Endothelial cell of umbilical vein (primary cell): ENCODE measurements at regions not wholly inside any gene's neighbourhood (a gene's known extent, or its start where the extent isn't known, plus 50 kb on each side); places are given as distances from the start of the nearest gene placed in this dataset.
A peak's percentile ranks its signal among the peaks of the same experiment; 100 is the strongest.

Experiments
- BruUV-seq: library from RNA; stranded (reverse); fragments of 400-500 nt; replicated peaks from 2 replicates; lab custom pipeline; 2021; lab: Mats Ljungman, UMichigan
- CTCF ChIA-PET: fragments of 300-600, 350-600 bp; sonication (Branson Sonifier 250); formaldehyde crosslinking; loops from one replicate; lab custom pipeline; 2021; ENCODE audit warnings: antibody characterized with exemption, inconsistent platforms; lab: Charles Lee
- POLR2A ChIA-PET: fragments of 300-600, 350-600 bp; sonication (Branson Sonifier 250); formaldehyde crosslinking; loops from one replicate; lab custom pipeline; 2021; ENCODE audit warnings: antibody characterized with exemption, inconsistent platforms; lab: Charles Lee
- DNase-seq: peaks from one replicate; pipeline ENCODE4 v3.0.0-alpha.2; 2011; ENCODE audit warnings: low read depth, low spot score
- FAIRE-seq: peaks from 2 replicates; lab custom pipeline; 2011; peaks lifted over from hg19 to GRCh38; lab: Jason Lieb, UNC
- H2AFZ ChIP-seq: 2 replicates; pipeline ENCODE4 v1.6.0; 2012; ENCODE audit warnings: low read depth, low read length, control low read depth, inconsistent platforms
- H3K27ac ChIP-seq: 2 replicates; pipeline ENCODE4 v1.5.1; 2011; ENCODE audit warnings: low read depth, mild to moderate bottlenecking, control low read depth, low read length, moderate library complexity; ENCODE audit not compliant: insufficient read depth
- H3K27me3 ChIP-seq, 2 experiments: 2 replicates each; pipeline versions ENCODE4 v1.6.0 to v1.6.1; 2011; ENCODE audit warnings: low read length in 2 of 2, mixed read lengths in 1 of 2; ENCODE audit not compliant: control insufficient read depth in 2 of 2, insufficient read depth in 2 of 2
- H3K36me3 ChIP-seq, 2 experiments: 2 replicates in 1 of 2; 3 replicates in 1 of 2; pipeline ENCODE4 v1.5.1; 2011; ENCODE audit warnings: low read length in 2 of 2, mild to moderate bottlenecking in 1 of 2, moderate library complexity in 1 of 2; ENCODE audit not compliant: control insufficient read depth in 2 of 2, insufficient read depth in 2 of 2; ENCODE audit errors: extremely low read depth in 1 of 2
- H3K4me1 ChIP-seq: 3 replicates; pipeline ENCODE4 v1.5.1; 2011; ENCODE audit warnings: mild to moderate bottlenecking, low read length; ENCODE audit not compliant: control insufficient read depth, insufficient read depth; ENCODE audit errors: extremely low read depth
- H3K4me2 ChIP-seq: 2 replicates; pipeline ENCODE4 v1.6.1; 2011; ENCODE audit warnings: low read length, control low read depth, mixed read lengths; ENCODE audit not compliant: insufficient read depth
- H3K4me3 ChIP-seq, 3 experiments: fragments of 200-600 bp in 1 of 3; sonication (generic), shearing (Covaris generic) in 1 of 3; replicated peaks in 1 of 3; 2 replicates each; pipeline ENCODE4 v1.5.1; 2011 to 2016; ENCODE audit warnings: control low read depth in 3 of 3, low read length in 3 of 3, mild to moderate bottlenecking in 2 of 3, inconsistent platforms in 1 of 3, low read depth in 1 of 3, moderate library complexity in 1 of 3; ENCODE audit not compliant: insufficient read depth in 1 of 3
- H3K79me2 ChIP-seq: 2 replicates; pipeline ENCODE4 v1.6.0; 2012; ENCODE audit warnings: low read length, inconsistent platforms; ENCODE audit not compliant: control insufficient read depth, insufficient read depth
- H3K9ac ChIP-seq: replicated peaks from 2 replicates; pipeline ENCODE3; 2011; ENCODE audit warnings: low read length, control low read depth; ENCODE audit not compliant: insufficient read depth; ENCODE audit errors: extremely low read depth
- H3K9me1 ChIP-seq: replicated peaks from 3 replicates; pipeline ENCODE4 v1.6.0; 2011; ENCODE audit warnings: mild to moderate bottlenecking, low read length; ENCODE audit not compliant: control insufficient read depth, insufficient read depth; ENCODE audit errors: extremely low read depth
- H3K9me3 ChIP-seq: replicated peaks from 2 replicates; pipeline ENCODE4 v1.5.1; 2012; ENCODE audit warnings: low read length, inconsistent platforms; ENCODE audit not compliant: control insufficient read depth, insufficient read depth
- H4K20me1 ChIP-seq: replicated peaks from 2 replicates; pipeline ENCODE3; 2011; ENCODE audit warnings: mild to moderate bottlenecking, low read length; ENCODE audit not compliant: control insufficient read depth, insufficient read depth; ENCODE audit errors: extremely low read depth
- EZH2 ChIP-seq: IDR thresholded peaks from 2 replicates; pipeline ENCODE4 v1.6.1; 2012; ENCODE audit warnings: borderline replicate concordance, low read depth, mild to moderate bottlenecking, moderate library complexity, low read length, inconsistent platforms; ENCODE audit not compliant: severe bottlenecking
- FOS ChIP-seq: IDR thresholded peaks from 2 replicates; pipeline ENCODE4 v1.6.1; 2011; ENCODE audit warnings: mild to moderate bottlenecking, low read length, moderate library complexity, borderline replicate concordance; ENCODE audit not compliant: insufficient read depth
- GATA2 ChIP-seq: IDR thresholded peaks from 2 replicates; pipeline ENCODE4 v1.7.0; 2011; ENCODE audit warnings: low read depth, mild to moderate bottlenecking, moderate library complexity, mixed read lengths, low read length; ENCODE audit not compliant: insufficient read length, insufficient read depth
- JUN ChIP-seq: IDR thresholded peaks from 2 replicates; pipeline ENCODE4 v1.6.1; 2011; ENCODE audit warnings: borderline replicate concordance, low read depth; ENCODE audit not compliant: insufficient read length, insufficient read depth
- MYC ChIP-seq: IDR thresholded peaks from one replicate; pipeline ENCODE4 v1.6.1; 2011; ENCODE audit warnings: mild to moderate bottlenecking, low read depth, low read length
- POLR2A ChIP-seq: IDR thresholded peaks from 2 replicates; pipeline ENCODE4 v1.6.1; 2012; ENCODE audit warnings: low read depth, mild to moderate bottlenecking, control low read depth, low read length
- POLR2AphosphoS5 ChIP-seq: IDR thresholded peaks from 2 replicates; pipeline ENCODE4 v1.6.1; 2012; ENCODE audit warnings: low read depth, mild to moderate bottlenecking, control low read depth, low read length, moderate library complexity; ENCODE audit not compliant: insufficient read depth
- dilution Hi-C: fragments of 300-500 bp; cut with MboI; formaldehyde crosslinking; loops from one replicate; pipeline ENCODE4 v1.15.0; 2019; ENCODE audit warnings: low sequenced_read_pairs; ENCODE audit not compliant: extremely low pct_ligation_motif_present
- intact Hi-C: fragments of 100-400 bp; cut with micrococcal nuclease; formaldehyde crosslinking; loops from one replicate; pipeline ENCODE4 v1.10.0; 2022
- TF ChIP-seq, protein P1 (sequence below): IDR thresholded peaks from 2 replicates; pipeline ENCODE4 v1.6.1; 2011; ENCODE audit not compliant: insufficient read depth, insufficient read length
- TF ChIP-seq, protein P2 (sequence below), 2 donors: IDR thresholded peaks; 1 replicate in 1 of 2; 2 replicates in 1 of 2; pipeline ENCODE4 v1.5.1; 2011; ENCODE audit warnings: low read length in 2 of 2, mild to moderate bottlenecking in 2 of 2, moderate library complexity in 2 of 2, control low read depth in 1 of 2, inconsistent platforms in 1 of 2, low read depth in 1 of 2; ENCODE audit not compliant: insufficient read depth in 1 of 2; ENCODE audit errors: extremely low read depth in 1 of 2

DNA sequence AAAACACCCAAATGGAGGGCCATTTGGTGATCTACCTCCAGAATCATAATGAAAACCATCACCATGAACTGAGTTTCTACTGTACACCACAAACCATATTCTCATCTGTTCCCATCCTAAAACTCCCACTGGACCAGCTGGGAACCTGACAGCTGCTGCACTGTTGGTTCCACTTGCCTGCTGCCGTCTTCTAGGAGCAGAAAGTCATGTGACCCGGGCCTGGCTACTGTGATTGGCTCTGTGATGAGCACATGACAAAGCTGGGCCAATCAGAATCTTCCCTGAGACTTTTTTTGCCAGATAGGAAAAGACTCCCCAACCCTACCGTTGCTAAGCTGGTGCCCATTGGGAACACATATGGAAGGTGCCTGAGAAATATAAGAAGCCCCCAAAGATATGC is 264.2 kb downstream of the MRTFB start:
- CTCF ChIA-PET: interaction anchor here (0.9 kb wide), 1 partner anchor 11 kb away, joined by 3 read pairs; no protein-coding TSS in a partner anchor
- no peak overlapping the region for H3K9ac ChIP-seq
- dilution Hi-C loops: no loop called here

DNA sequence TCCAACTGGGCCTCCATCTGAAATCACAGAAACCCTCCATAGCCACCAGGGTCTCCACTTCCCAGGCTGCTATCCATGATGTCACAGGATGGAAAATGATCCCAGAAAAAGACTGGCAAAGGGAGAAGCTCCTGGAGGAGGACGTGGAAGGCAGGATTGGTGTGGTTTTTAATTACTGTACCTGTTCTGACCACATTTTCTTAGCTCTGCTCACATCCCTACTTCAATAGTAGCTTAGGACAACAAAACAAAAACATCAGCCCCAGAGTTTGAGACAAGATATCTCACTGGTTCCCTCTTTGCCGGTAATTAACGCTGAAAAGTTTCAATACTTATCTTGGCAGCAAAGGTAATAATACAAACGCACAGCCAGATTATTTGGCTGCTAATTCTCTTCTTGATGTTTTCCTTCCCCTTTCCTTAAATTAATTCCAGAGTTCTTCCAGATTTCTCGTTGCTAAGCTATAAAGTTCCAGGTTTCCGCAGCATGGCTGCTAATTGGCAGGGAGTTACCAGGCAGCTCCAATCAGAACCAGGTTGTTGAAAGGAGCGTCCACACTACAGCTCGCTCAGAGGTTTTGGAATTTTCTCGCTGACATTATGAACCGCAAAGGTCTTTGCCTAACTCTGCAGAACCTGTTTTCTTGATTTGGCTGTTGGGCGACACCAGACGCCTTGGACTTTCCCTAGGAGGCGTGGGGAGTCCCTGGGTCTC is 263.4 kb downstream of the MRTFB start:
- no peaks in the 10 kb centered on the region for H4K20me1 ChIP-seq
- H3K27me3 ChIP-seq: peaks cover 0 to 9% of the 10 kb centered on the region in 2 experiments
- H3K36me3 ChIP-seq: no peaks in the 10 kb centered on the region
- no peaks in the 10 kb centered on the region for H3K79me2 ChIP-seq
- FAIRE-seq (no peak), DNase-seq (peak; percentile 14)
- no peaks in the 10 kb centered on the region for H3K4me1 ChIP-seq
- BruUV-seq: no TSS peak
- H3K9ac ChIP-seq: no peak overlapping the region
- H3K4me2 ChIP-seq: no peak overlapping the region
- CTCF ChIA-PET: no interaction called here
- H3K9me3 ChIP-seq: no peaks in the 10 kb centered on the region
- no peak overlapping the region for H2AFZ ChIP-seq
- no peaks in the 10 kb centered on the region for H3K9me1 ChIP-seq
- no peak overlapping the region for H3K4me3 ChIP-seq
- TF ChIP-seq FOS (no peak), JUN (no peak), MYC (no peak), EZH2 (no peak), POLR2AphosphoS5 (no peak)
- TF ChIP-seq, protein P1, sequence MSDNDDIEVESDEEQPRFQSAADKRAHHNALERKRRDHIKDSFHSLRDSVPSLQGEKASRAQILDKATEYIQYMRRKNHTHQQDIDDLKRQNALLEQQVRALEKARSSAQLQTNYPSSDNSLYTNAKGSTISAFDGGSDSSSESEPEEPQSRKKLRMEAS: no peak
- TF ChIP-seq, protein P2, sequence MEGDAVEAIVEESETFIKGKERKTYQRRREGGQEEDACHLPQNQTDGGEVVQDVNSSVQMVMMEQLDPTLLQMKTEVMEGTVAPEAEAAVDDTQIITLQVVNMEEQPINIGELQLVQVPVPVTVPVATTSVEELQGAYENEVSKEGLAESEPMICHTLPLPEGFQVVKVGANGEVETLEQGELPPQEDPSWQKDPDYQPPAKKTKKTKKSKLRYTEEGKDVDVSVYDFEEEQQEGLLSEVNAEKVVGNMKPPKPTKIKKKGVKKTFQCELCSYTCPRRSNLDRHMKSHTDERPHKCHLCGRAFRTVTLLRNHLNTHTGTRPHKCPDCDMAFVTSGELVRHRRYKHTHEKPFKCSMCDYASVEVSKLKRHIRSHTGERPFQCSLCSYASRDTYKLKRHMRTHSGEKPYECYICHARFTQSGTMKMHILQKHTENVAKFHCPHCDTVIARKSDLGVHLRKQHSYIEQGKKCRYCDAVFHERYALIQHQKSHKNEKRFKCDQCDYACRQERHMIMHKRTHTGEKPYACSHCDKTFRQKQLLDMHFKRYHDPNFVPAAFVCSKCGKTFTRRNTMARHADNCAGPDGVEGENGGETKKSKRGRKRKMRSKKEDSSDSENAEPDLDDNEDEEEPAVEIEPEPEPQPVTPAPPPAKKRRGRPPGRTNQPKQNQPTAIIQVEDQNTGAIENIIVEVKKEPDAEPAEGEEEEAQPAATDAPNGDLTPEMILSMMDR (IDR thresholded peaks at IDR 0.05; ENCODE audit: extremely low read depth in 1 of 2, insufficient read depth in 1 of 2, low read depth in 1 of 2, low read length in 2 of 2): no peak
- intact Hi-C loops (no loop called here), dilution Hi-C loops (no loop called here)
- H3K27ac ChIP-seq: no peak overlapping the region
- POLR2A ChIA-PET: no interaction called here

More for the DNA sequence above, 264.2 kb downstream of the MRTFB start:
- intact Hi-C loops: no loop called here
- H3K4me2 ChIP-seq: no peak overlapping the region
- H3K36me3 ChIP-seq: no peaks in the 10 kb centered on the region
- H3K27me3 ChIP-seq: peaks cover 0 to 9% of the 10 kb centered on the region in 2 experiments
- FAIRE-seq (no peak), DNase-seq (no peak)
- TF ChIP-seq GATA2 (no peak), POLR2A (no peak), POLR2AphosphoS5 (no peak), EZH2 (no peak), MYC (no peak)
- TF ChIP-seq, protein P1: no peak
- H3K9me1 ChIP-seq: no peaks in the 10 kb centered on the region
- no peaks in the 10 kb centered on the region for H4K20me1 ChIP-seq
- H3K4me1 ChIP-seq: no peaks in the 10 kb centered on the region
- POLR2A ChIA-PET: no interaction called here
- H2AFZ ChIP-seq: no peak overlapping the region
- no peaks in the 10 kb centered on the region for H3K9me3 ChIP-seq
- no peak overlapping the region for H3K27ac ChIP-seq
- no peak overlapping the region for H3K4me3 ChIP-seq
- no TSS peak for BruUV-seq
- H3K79me2 ChIP-seq: no peaks in the 10 kb centered on the region
